GOT3 (cell line): ENCODE measurements at regions not wholly inside any gene's neighbourhood (a gene's known extent, or its start where the extent isn't known, plus 50 kb on each side); places are given as distances from the start of the nearest gene placed in this dataset.

ENCODE experiments used
- DNase-seq: peaks from one replicate; lab custom pipeline; 2025; ENCODE audit warnings: mixed read lengths; lab: John Stamatoyannopoulos, UW

- no peak for DNase-seq
Measured at GRCh38 chr3:20909511-20909910, 723.5 kb upstream of the SGO1 start.

- DNase-seq: no peak
Measured at GRCh38 chr3:20905210-20905805, 719.3 kb upstream of the SGO1 start.

GRCh38 chr3:20904671-20905070 lies 718.7 kb upstream of the SGO1 start:
- no peak for DNase-seq

- DNase-seq: no peak
Measured at GRCh38 chr3:20898962-20899361, 713.0 kb upstream of the SGO1 start.

GRCh38 chr3:20890111-20890519 lies 704.1 kb upstream of the SGO1 start:
- no peak for DNase-seq

GRCh38 chr3:20878691-20879090 lies 692.7 kb upstream of the SGO1 start:
- no peak for DNase-seq

- DNase-seq: no peak
Measured at GRCh38 chr3:20873235-20873634, 687.2 kb upstream of the SGO1 start.

GRCh38 chr3:20870106-20870899 lies 684.3 kb upstream of the SGO1 start:
- DNase-seq: no peak

- no peak for DNase-seq
Measured at GRCh38 chr3:20865803-20866202, 679.8 kb upstream of the SGO1 start.

GRCh38 chr3:20861454-20861853 lies 675.4 kb upstream of the SGO1 start:
- no peak for DNase-seq

GRCh38 chr3:20857636-20858035 lies 671.6 kb upstream of the SGO1 start:
- no peak for DNase-seq

- no peak for DNase-seq
Measured at GRCh38 chr3:20853890-20854289, 667.9 kb upstream of the SGO1 start.

GRCh38 chr3:20852712-20853111 lies 666.7 kb upstream of the SGO1 start:
- DNase-seq: no peak

GRCh38 chr3:20849975-20850374 lies 664.0 kb upstream of the SGO1 start:
- no peak for DNase-seq

GRCh38 chr3:20846832-20847231 lies 660.8 kb upstream of the SGO1 start:
- no peak for DNase-seq

GRCh38 chr3:20846066-20846465 lies 660.1 kb upstream of the SGO1 start:
- no peak for DNase-seq

- DNase-seq: no peak
Measured at GRCh38 chr3:20844851-20845250, 658.8 kb upstream of the SGO1 start.

- no peak for DNase-seq
Measured at GRCh38 chr3:20842594-20843436, 656.8 kb upstream of the SGO1 start.

GRCh38 chr3:20842002-20842401 lies 656.0 kb upstream of the SGO1 start:
- DNase-seq: no peak

- DNase-seq: no peak
Measured at GRCh38 chr3:20837676-20838302, 651.8 kb upstream of the SGO1 start.

- DNase-seq: no peak
Measured at GRCh38 chr3:20836801-20837200, 650.8 kb upstream of the SGO1 start.

- DNase-seq: no peak
Measured at GRCh38 chr3:20832963-20833362, 647.0 kb upstream of the SGO1 start.
